ENCODE measurements at regions not wholly inside any gene's neighbourhood (a gene's known extent, or its start where the extent isn't known, plus 50 kb on each side); places are given as distances from the start of the nearest gene placed in this dataset.

GRCh38 chr5:2684606-2685005 is 66.9 kb downstream of the IRX2 start:
- H3K4me3 ChIP-seq, result no peak overlapping the region
- H3K36me3 ChIP-seq, result no peaks in the 10 kb centered on the region
- WGBS, 5 donors, result 83 to 86% (median 84%) methylated on average over 8 to 11 of the region's 11 CpGs
- H3K27me3 ChIP-seq (replicated peaks in 1 of 7), result peaks cover 0 to 18% (median 0%) of the 10 kb centered on the region in 7 donors
- H3K9me3 ChIP-seq, result peaks cover 0 to 6% (median 0%) of the 10 kb centered on the region in 8 donors
- intact Hi-C loops (cut with DNase I; ENCODE audit: low total_unique reads), result no loop called here
- H3K4me1 ChIP-seq, result no peaks in the 10 kb centered on the region
- no peak for DNase-seq
- no peak for TF ChIP-seq POLR2AphosphoS5 (IDR thresholded peaks at IDR 0.05)
- no peak for TF ChIP-seq POLR2A (IDR thresholded peaks at IDR 0.05)
- no peak overlapping the region for H3K27ac ChIP-seq

- no peak overlapping the region for H3K4me3 ChIP-seq
- H3K27ac ChIP-seq, result no peak overlapping the region
- 67 to 80% (median 73%) methylated on average over 14 of the region's 14 CpGs for WGBS, 5 donors
- H3K4me1 ChIP-seq, result no peaks in the 10 kb centered on the region
- TF ChIP-seq POLR2AphosphoS5 (IDR thresholded peaks at IDR 0.05) (no peak), POLR2A (IDR thresholded peaks at IDR 0.05) (no peak), CTCF (IDR thresholded peaks at IDR 0.05 in 8 of 11, conservative IDR thresholded peaks at IDR 0.05 in 3 of 11) (no peak)
- H3K27me3 ChIP-seq (replicated peaks in 1 of 7), result peaks cover 0 to 18% (median 0%) of the 10 kb centered on the region in 7 donors
- DNase-seq, result no peak
- H3K36me3 ChIP-seq, result no peaks in the 10 kb centered on the region
- H3K9me3 ChIP-seq, result peaks cover 0 to 6% (median 0%) of the 10 kb centered on the region in 8 donors
- intact Hi-C loops (cut with DNase I; ENCODE audit: low total_unique reads), result no loop called here
Observed at GRCh38 chr5:2683720-2684119, 67.8 kb downstream of the IRX2 start.

GRCh38 chr5:2681476-2681875 is 70.0 kb downstream of the IRX2 start:
- WGBS, 5 donors, result 74 to 90% (median 78%) methylated on average over 3 of the region's 3 CpGs
- Histone ChIP-seq H3K36me3 (no peaks in the 10 kb centered on the region), H3K27ac (no peak overlapping the region), H3K9me3 (peaks cover 0 to 14% (median 6%) of the 10 kb centered on the region in 8 donors), H3K4me3 (no peak overlapping the region), H3K27me3 (replicated peaks in 1 of 7) (peaks cover 0 to 4% (median 0%) of the 10 kb centered on the region in 7 donors), H3K4me1 (no peaks in the 10 kb centered on the region)
- intact Hi-C loops (cut with DNase I; ENCODE audit: low total_unique reads), result no loop called here
- TF ChIP-seq POLR2AphosphoS5 (IDR thresholded peaks at IDR 0.05), result no peak
- no peak for TF ChIP-seq CTCF (IDR thresholded peaks at IDR 0.05 in 8 of 11, conservative IDR thresholded peaks at IDR 0.05 in 3 of 11)
- TF ChIP-seq POLR2A (IDR thresholded peaks at IDR 0.05), result no peak
- DNase-seq, result no peak

GRCh38 chr5:2680979-2681378 is 70.5 kb downstream of the IRX2 start:
- Histone ChIP-seq H3K27me3 (replicated peaks in 1 of 7) (peaks cover 0 to 4% (median 0%) of the 10 kb centered on the region in 7 donors), H3K36me3 (no peaks in the 10 kb centered on the region), H3K27ac (no peak overlapping the region), H3K4me1 (no peaks in the 10 kb centered on the region), H3K9me3 (peaks cover 0 to 19% (median 7%) of the 10 kb centered on the region in 8 donors), H3K4me3 (no peak overlapping the region)
- no peak for TF ChIP-seq POLR2AphosphoS5 (IDR thresholded peaks at IDR 0.05)
- TF ChIP-seq POLR2A (IDR thresholded peaks at IDR 0.05), result no peak
- DNase-seq, result no peak
- intact Hi-C loops (cut with DNase I; ENCODE audit: low total_unique reads), result no loop called here
- 66 to 83% (median 79%) methylated on average over 2 of the region's 2 CpGs for WGBS, 5 donors

DNA sequence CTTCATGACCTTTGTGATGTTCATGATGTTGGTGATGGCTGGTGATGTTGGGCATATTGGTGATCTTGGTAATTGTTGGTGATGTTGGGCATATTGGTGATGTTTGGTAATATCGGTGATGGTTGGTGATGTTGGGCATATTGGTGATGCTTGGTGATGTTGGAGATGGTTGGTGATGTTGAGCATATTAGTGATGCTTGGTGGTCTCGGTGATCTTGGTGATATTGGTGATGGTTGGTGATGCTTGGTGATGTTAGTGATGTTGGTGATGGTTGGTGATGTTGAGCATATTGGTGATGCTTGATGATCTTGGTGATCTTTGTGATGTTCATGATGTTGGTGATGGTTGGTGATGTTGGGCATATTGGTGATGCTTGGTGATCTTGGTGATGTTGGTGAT is 73.8 kb downstream of the IRX2 start:
- Histone ChIP-seq H3K27ac (no peak overlapping the region), H3K9me3 (peaks cover 0 to 19% (median 7%) of the 10 kb centered on the region in 8 donors), H3K4me1 (no peaks in the 10 kb centered on the region), H3K36me3 (no peaks in the 10 kb centered on the region), H3K27me3 (replicated peaks in 1 of 7) (no peaks in the 10 kb centered on the region), H3K4me3 (no peak overlapping the region)
- 84 to 89% (median 85%) methylated on average over 2 of the region's 2 CpGs for WGBS, 5 donors
- intact Hi-C loops (cut with DNase I; ENCODE audit: low total_unique reads), result no loop called here
- TF ChIP-seq POLR2A (IDR thresholded peaks at IDR 0.05), result no peak
- TF ChIP-seq CTCF (IDR thresholded peaks at IDR 0.05 in 8 of 11, conservative IDR thresholded peaks at IDR 0.05 in 3 of 11), result no peak
- TF ChIP-seq POLR2AphosphoS5 (IDR thresholded peaks at IDR 0.05), result no peak
- DNase-seq, result no peak

Measured in spleen (tissue), 11 donors.